Astrocyte (in vitro differentiated cells and primary cell): ENCODE measurements at regions not wholly inside any gene's neighbourhood (a gene's known extent, or its start where the extent isn't known, plus 50 kb on each side); places are given as distances from the start of the nearest gene placed in this dataset.

Source experiments
- CTCF ChIP-seq: IDR thresholded peaks from 2 replicates; pipeline ENCODE4 v1.5.1; 2011; ENCODE audit warnings: low read depth, mild to moderate bottlenecking, inconsistent platforms, low read length, moderate library complexity; ENCODE audit not compliant: insufficient read depth
- EZH2 ChIP-seq: IDR thresholded peaks from 2 replicates; pipeline ENCODE4 v1.6.1; 2012; ENCODE audit warnings: mild to moderate bottlenecking, low read length, inconsistent platforms; ENCODE audit not compliant: insufficient read depth

- TF ChIP-seq CTCF, result no peak
- no peak for TF ChIP-seq EZH2
Measured at GRCh38 chr15:95196176-95196915, 965.0 kb downstream of the MCTP2 start.
